Right lobe of liver (tissue), 4 donors: ENCODE measurements at regions not wholly inside any gene's neighbourhood (a gene's known extent, or its start where the extent isn't known, plus 50 kb on each side); places are given as distances from the start of the nearest gene placed in this dataset.

ENCODE experiments used
- POLR2A ChIP-seq: fragments of 450-650 bp; IDR thresholded peaks from one replicate; pipeline ENCODE4 v1.6.1; 2017; ENCODE audit warnings: antibody characterized with exemption, mild to moderate bottlenecking
- TF ChIP-seq, protein P1 (sequence below), 4 donors: fragments of 200-600 bp in 3 of 4; fragments of 450-650 bp in 1 of 4; IDR thresholded peaks; one replicate each; pipeline versions ENCODE4 v1.5.1 to v1.8.0; 2016 to 2022; ENCODE audit warnings: antibody characterized with exemption in 4 of 4, mild to moderate bottlenecking in 2 of 4
- donor health status: DM: no; HTN: no; CAD: no.
- donor health status: DM: no; HTN: no; CAD: no.
- donor health status: DM: no; HTN: yes; CAD: no.

DNA sequence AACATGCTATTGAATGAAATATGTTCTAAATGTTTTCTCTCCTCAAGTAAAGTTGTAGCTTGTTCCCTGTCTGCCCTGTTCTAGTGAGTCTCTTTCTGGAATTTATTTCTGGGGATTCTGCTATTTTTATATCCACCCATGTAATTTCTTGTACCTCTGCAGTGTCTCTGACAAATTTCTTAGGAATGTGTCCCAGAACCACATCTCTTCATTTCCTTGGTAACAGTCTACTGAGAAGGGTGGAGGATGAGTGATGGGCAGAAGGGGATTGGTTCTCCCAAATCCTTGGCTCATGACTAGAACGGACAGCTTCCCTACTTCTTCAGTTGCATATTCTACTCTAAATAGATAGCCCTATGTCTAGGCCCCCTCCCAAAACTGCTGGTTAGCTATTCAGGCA is 490.6 kb upstream of the LINC00305 start:
- TF ChIP-seq, protein P1, sequence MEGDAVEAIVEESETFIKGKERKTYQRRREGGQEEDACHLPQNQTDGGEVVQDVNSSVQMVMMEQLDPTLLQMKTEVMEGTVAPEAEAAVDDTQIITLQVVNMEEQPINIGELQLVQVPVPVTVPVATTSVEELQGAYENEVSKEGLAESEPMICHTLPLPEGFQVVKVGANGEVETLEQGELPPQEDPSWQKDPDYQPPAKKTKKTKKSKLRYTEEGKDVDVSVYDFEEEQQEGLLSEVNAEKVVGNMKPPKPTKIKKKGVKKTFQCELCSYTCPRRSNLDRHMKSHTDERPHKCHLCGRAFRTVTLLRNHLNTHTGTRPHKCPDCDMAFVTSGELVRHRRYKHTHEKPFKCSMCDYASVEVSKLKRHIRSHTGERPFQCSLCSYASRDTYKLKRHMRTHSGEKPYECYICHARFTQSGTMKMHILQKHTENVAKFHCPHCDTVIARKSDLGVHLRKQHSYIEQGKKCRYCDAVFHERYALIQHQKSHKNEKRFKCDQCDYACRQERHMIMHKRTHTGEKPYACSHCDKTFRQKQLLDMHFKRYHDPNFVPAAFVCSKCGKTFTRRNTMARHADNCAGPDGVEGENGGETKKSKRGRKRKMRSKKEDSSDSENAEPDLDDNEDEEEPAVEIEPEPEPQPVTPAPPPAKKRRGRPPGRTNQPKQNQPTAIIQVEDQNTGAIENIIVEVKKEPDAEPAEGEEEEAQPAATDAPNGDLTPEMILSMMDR (IDR thresholded peaks at IDR 0.05), result no peak
- TF ChIP-seq POLR2A, result no peak
